Mucosa of stomach (tissue), 1 donor: ENCODE measurements at regions not wholly inside any gene's neighbourhood (a gene's known extent, or its start where the extent isn't known, plus 50 kb on each side); places are given as distances from the start of the nearest gene placed in this dataset.
"Not testable (repeated sequence)": the region's sequence is repeated elsewhere in the genome, so short reads cannot be mapped to it uniquely, and the experiment has no call there.

Source experiments
- H3K27me3 ChIP-seq: one replicate; pipeline ENCODE4 v1.7.0; 2013; ENCODE audit warnings: mild to moderate bottlenecking, low read length; ENCODE audit not compliant: control insufficient read depth, insufficient read depth
- H3K36me3 ChIP-seq: one replicate; pipeline ENCODE4 v1.7.0; 2013; ENCODE audit warnings: low read length; ENCODE audit not compliant: control insufficient read depth, insufficient read depth
- H3K4me1 ChIP-seq: one replicate; pipeline ENCODE4 v1.7.0; 2013; ENCODE audit warnings: mild to moderate bottlenecking, low read length; ENCODE audit not compliant: control insufficient read depth, insufficient read depth
- H3K4me3 ChIP-seq: one replicate; pipeline ENCODE4 v1.7.0; 2013; ENCODE audit warnings: low read length
- H3K9ac ChIP-seq: one replicate; pipeline ENCODE4 v1.7.0; 2013; ENCODE audit warnings: mild to moderate bottlenecking, low read length, moderate library complexity
- H3K9me3 ChIP-seq: one replicate; pipeline ENCODE4 v1.7.0; 2013; ENCODE audit warnings: mild to moderate bottlenecking, low read length, moderate library complexity; ENCODE audit not compliant: control insufficient read depth
- donor health status: Pancreatic carcinoma.

- Histone ChIP-seq H3K27me3 (no peaks in the 10 kb centered on the region), H3K9me3 (no peaks in the 10 kb centered on the region), H3K9ac (no peak overlapping the region), H3K4me1 (peaks cover 14% of the 10 kb centered on the region), H3K36me3 (no peaks in the 10 kb centered on the region), H3K4me3 (no peak overlapping the region)
These were observed 82.9 kb upstream of the RBPJ start for GRCh38 chr4:26237916-26238315.

- no peak overlapping the region for H3K4me3 ChIP-seq
- peaks cover 14% of the 10 kb centered on the region for H3K4me1 ChIP-seq
- H3K27me3 ChIP-seq: no peaks in the 10 kb centered on the region
- no peaks in the 10 kb centered on the region for H3K9me3 ChIP-seq
- peak overlapping the region; percentile 24 for H3K9ac ChIP-seq
- H3K36me3 ChIP-seq: no peaks in the 10 kb centered on the region
These were observed 82.4 kb upstream of the RBPJ start for GRCh38 chr4:26238426-26238777.

- H3K4me3 ChIP-seq: no peak overlapping the region
- peaks cover 14% of the 10 kb centered on the region for H3K4me1 ChIP-seq
- no peaks in the 10 kb centered on the region for H3K36me3 ChIP-seq
- no peaks in the 10 kb centered on the region for H3K9me3 ChIP-seq
- peak overlapping the region; percentile 24 for H3K9ac ChIP-seq
- H3K27me3 ChIP-seq: no peaks in the 10 kb centered on the region
These were observed 81.8 kb upstream of the RBPJ start for GRCh38 chr4:26238778-26239679.

GRCh38 chr4:26239801-26240200 is 81.0 kb upstream of the RBPJ start:
- no peak overlapping the region for H3K9ac ChIP-seq
- peaks cover 14% of the 10 kb centered on the region for H3K4me1 ChIP-seq
- no peak overlapping the region for H3K4me3 ChIP-seq
- no peaks in the 10 kb centered on the region for H3K27me3 ChIP-seq
- no peaks in the 10 kb centered on the region for H3K9me3 ChIP-seq
- no peaks in the 10 kb centered on the region for H3K36me3 ChIP-seq

- no peaks in the 10 kb centered on the region for H3K36me3 ChIP-seq
- H3K9me3 ChIP-seq: no peaks in the 10 kb centered on the region
- no peak overlapping the region for H3K4me3 ChIP-seq
- H3K9ac ChIP-seq: no peak overlapping the region
- H3K27me3 ChIP-seq: no peaks in the 10 kb centered on the region
- peaks cover 14% of the 10 kb centered on the region for H3K4me1 ChIP-seq
These were observed 79.6 kb upstream of the RBPJ start for GRCh38 chr4:26241179-26241578.

GRCh38 chr4:26242451-26242850 is 78.4 kb upstream of the RBPJ start:
- no peaks in the 10 kb centered on the region for H3K27me3 ChIP-seq
- H3K36me3 ChIP-seq: no peaks in the 10 kb centered on the region
- no peaks in the 10 kb centered on the region for H3K9me3 ChIP-seq
- no peak overlapping the region for H3K4me3 ChIP-seq
- H3K4me1 ChIP-seq: peaks cover 14% of the 10 kb centered on the region
- H3K9ac ChIP-seq: no peak overlapping the region

- not testable (repeated sequence) for H3K9me3 ChIP-seq, H3K4me3 ChIP-seq, H3K4me1 ChIP-seq, H3K27me3 ChIP-seq, H3K36me3 ChIP-seq, H3K9ac ChIP-seq
These were observed 76.7 kb upstream of the RBPJ start for GRCh38 chr4:26244138-26244537.

- no peak overlapping the region for H3K9ac ChIP-seq
- no peak overlapping the region for H3K4me3 ChIP-seq
- no peaks in the 10 kb centered on the region for H3K4me1 ChIP-seq
- H3K36me3 ChIP-seq: no peaks in the 10 kb centered on the region
- H3K27me3 ChIP-seq: no peaks in the 10 kb centered on the region
- H3K9me3 ChIP-seq: no peaks in the 10 kb centered on the region
These were observed 72.2 kb upstream of the RBPJ start for GRCh38 chr4:26248647-26249046.

GRCh38 chr4:26252349-26253025 is 68.3 kb upstream of the RBPJ start:
- no peaks in the 10 kb centered on the region for H3K4me1 ChIP-seq
- no peak overlapping the region for H3K4me3 ChIP-seq
- no peaks in the 10 kb centered on the region for H3K27me3 ChIP-seq
- H3K36me3 ChIP-seq: no peaks in the 10 kb centered on the region
- no peak overlapping the region for H3K9ac ChIP-seq
- H3K9me3 ChIP-seq: no peaks in the 10 kb centered on the region

- Histone ChIP-seq H3K4me1 (no peaks in the 10 kb centered on the region), H3K36me3 (no peaks in the 10 kb centered on the region), H3K9me3 (no peaks in the 10 kb centered on the region), H3K4me3 (no peak overlapping the region), H3K9ac (no peak overlapping the region), H3K27me3 (no peaks in the 10 kb centered on the region)
These were observed 66.8 kb upstream of the RBPJ start for GRCh38 chr4:26253968-26254367.

- H3K4me3 ChIP-seq: no peak overlapping the region
- no peaks in the 10 kb centered on the region for H3K36me3 ChIP-seq
- no peak overlapping the region for H3K9ac ChIP-seq
- no peaks in the 10 kb centered on the region for H3K4me1 ChIP-seq
- no peaks in the 10 kb centered on the region for H3K9me3 ChIP-seq
- H3K27me3 ChIP-seq: no peaks in the 10 kb centered on the region
These were observed 64.8 kb upstream of the RBPJ start for GRCh38 chr4:26255989-26256388.

GRCh38 chr4:26257444-26257843 is 63.4 kb upstream of the RBPJ start:
- not testable (repeated sequence) for H3K36me3 ChIP-seq, H3K9me3 ChIP-seq, H3K27me3 ChIP-seq, H3K9ac ChIP-seq, H3K4me1 ChIP-seq, H3K4me3 ChIP-seq
